ENCODE measurements at regions not wholly inside any gene's neighbourhood (a gene's known extent, or its start where the extent isn't known, plus 50 kb on each side); places are given as distances from the start of the nearest gene placed in this dataset.

GRCh38 chr5:61215996-61216395 lies 53.7 kb upstream of the SMIM15 start:
- DNase-seq: no peak
- in situ Hi-C loops (cut with MboI; ENCODE audit: low pct_ligation_motif_present in 1 of 4, low pct_unique_long_range_greater_than_20kb in 1 of 4, low sequenced_read_pairs in 3 of 4) (no loop called here), intact Hi-C loops (cut with DNase I; ENCODE audit: low total_unique reads) (no loop called here)
- 62 to 77% methylated on average over 3 of the region's 3 CpGs for WGBS, 2 donors (ENCODE audit: low coverage in 1 of 2)
- Histone ChIP-seq H3K27ac (no peak overlapping the region), H3K36me3 (no peaks in the 10 kb centered on the region), H3K4me1 (no peaks in the 10 kb centered on the region), H3K27me3 (no peaks in the 10 kb centered on the region), H3K9me3 (no peaks in the 10 kb centered on the region), H3K4me3 (no peak overlapping the region)
- TF ChIP-seq POLR2A (IDR thresholded peaks at IDR 0.05) (no peak), EP300 (IDR thresholded peaks at IDR 0.05; ENCODE audit: low read depth) (no peak), POLR2AphosphoS5 (IDR thresholded peaks at IDR 0.05) (no peak), CTCF (IDR thresholded peaks at IDR 0.05) (no peak)

- no peaks in the 10 kb centered on the region for H3K4me1 ChIP-seq
- no peaks in the 10 kb centered on the region for H3K27me3 ChIP-seq
- no peaks in the 10 kb centered on the region for H3K9me3 ChIP-seq
- intact Hi-C loops (cut with DNase I; ENCODE audit: low total_unique reads): no loop called here
- no peak for DNase-seq
- no peaks in the 10 kb centered on the region for H3K36me3 ChIP-seq
- in situ Hi-C loops (cut with MboI; ENCODE audit: low pct_ligation_motif_present in 1 of 4, low pct_unique_long_range_greater_than_20kb in 1 of 4, low sequenced_read_pairs in 3 of 4): no loop called here
- no peak overlapping the region for H3K27ac ChIP-seq
- 90 to 100% methylated on average over 1 to 2 of the region's 2 CpGs for WGBS, 2 donors (ENCODE audit: low coverage in 1 of 2)
- no peak for TF ChIP-seq CTCF (IDR thresholded peaks at IDR 0.05)
- TF ChIP-seq POLR2A (IDR thresholded peaks at IDR 0.05): no peak
- no peak for TF ChIP-seq EP300 (IDR thresholded peaks at IDR 0.05; ENCODE audit: low read depth)
- no peak for TF ChIP-seq POLR2AphosphoS5 (IDR thresholded peaks at IDR 0.05)
- H3K4me3 ChIP-seq: no peak overlapping the region
Observed at GRCh38 chr5:61216741-61217140, 54.5 kb upstream of the SMIM15 start.

GRCh38 chr5:61217214-61217613 lies 54.9 kb upstream of the SMIM15 start:
- H3K9me3 ChIP-seq: no peaks in the 10 kb centered on the region
- WGBS, 2 donors (ENCODE audit: low coverage in 1 of 2): 86 to 93% methylated on average over 3 of the region's 3 CpGs
- H3K4me1 ChIP-seq: no peaks in the 10 kb centered on the region
- H3K27ac ChIP-seq: no peak overlapping the region
- DNase-seq: no peak
- H3K27me3 ChIP-seq: no peaks in the 10 kb centered on the region
- no peaks in the 10 kb centered on the region for H3K36me3 ChIP-seq
- intact Hi-C loops (cut with DNase I; ENCODE audit: low total_unique reads): no loop called here
- in situ Hi-C loops (cut with MboI; ENCODE audit: low pct_ligation_motif_present in 1 of 4, low pct_unique_long_range_greater_than_20kb in 1 of 4, low sequenced_read_pairs in 3 of 4): no loop called here
- TF ChIP-seq EP300 (IDR thresholded peaks at IDR 0.05; ENCODE audit: low read depth): no peak
- TF ChIP-seq POLR2A (IDR thresholded peaks at IDR 0.05): no peak
- no peak for TF ChIP-seq CTCF (IDR thresholded peaks at IDR 0.05)
- no peak for TF ChIP-seq POLR2AphosphoS5 (IDR thresholded peaks at IDR 0.05)
- H3K4me3 ChIP-seq: no peak overlapping the region

GRCh38 chr5:61228229-61228628 lies 66.0 kb upstream of the SMIM15 start:
- H3K27ac ChIP-seq: no peak overlapping the region
- H3K36me3 ChIP-seq: no peaks in the 10 kb centered on the region
- in situ Hi-C loops (cut with MboI; ENCODE audit: low pct_ligation_motif_present in 1 of 4, low pct_unique_long_range_greater_than_20kb in 1 of 4, low sequenced_read_pairs in 3 of 4) (no loop called here), intact Hi-C loops (cut with DNase I; ENCODE audit: low total_unique reads) (no loop called here)
- H3K4me3 ChIP-seq: no peak overlapping the region
- no peak for DNase-seq
- TF ChIP-seq POLR2A (IDR thresholded peaks at IDR 0.05) (no peak), CTCF (IDR thresholded peaks at IDR 0.05) (no peak), EP300 (IDR thresholded peaks at IDR 0.05; ENCODE audit: low read depth) (no peak), POLR2AphosphoS5 (IDR thresholded peaks at IDR 0.05) (no peak)
- H3K4me1 ChIP-seq: no peaks in the 10 kb centered on the region
- H3K9me3 ChIP-seq: no peaks in the 10 kb centered on the region
- H3K27me3 ChIP-seq: no peaks in the 10 kb centered on the region
- WGBS, 2 donors (ENCODE audit: low coverage in 1 of 2): 82 to 85% methylated on average over 5 to 6 of the region's 6 CpGs

Data from transverse colon (tissue), 4 donors.